HG03521 (cell line): ENCODE measurements at regions not wholly inside any gene's neighbourhood (a gene's known extent, or its start where the extent isn't known, plus 50 kb on each side); places are given as distances from the start of the nearest gene placed in this dataset.
A peak's percentile ranks its signal among the peaks of the same experiment; 100 is the strongest.
"Not testable (repeated sequence)": the region's sequence is repeated elsewhere in the genome, so short reads cannot be mapped to it uniquely, and the experiment has no call there.

Experiments
- ATAC-seq: cut with Tn5 transposase; IDR thresholded peaks from one replicate; pipeline ENCODE4 v1.9.1; 2021; ENCODE audit warnings: mild to moderate bottlenecking, moderate library complexity; ENCODE audit not compliant: unreplicated experiment

DNA sequence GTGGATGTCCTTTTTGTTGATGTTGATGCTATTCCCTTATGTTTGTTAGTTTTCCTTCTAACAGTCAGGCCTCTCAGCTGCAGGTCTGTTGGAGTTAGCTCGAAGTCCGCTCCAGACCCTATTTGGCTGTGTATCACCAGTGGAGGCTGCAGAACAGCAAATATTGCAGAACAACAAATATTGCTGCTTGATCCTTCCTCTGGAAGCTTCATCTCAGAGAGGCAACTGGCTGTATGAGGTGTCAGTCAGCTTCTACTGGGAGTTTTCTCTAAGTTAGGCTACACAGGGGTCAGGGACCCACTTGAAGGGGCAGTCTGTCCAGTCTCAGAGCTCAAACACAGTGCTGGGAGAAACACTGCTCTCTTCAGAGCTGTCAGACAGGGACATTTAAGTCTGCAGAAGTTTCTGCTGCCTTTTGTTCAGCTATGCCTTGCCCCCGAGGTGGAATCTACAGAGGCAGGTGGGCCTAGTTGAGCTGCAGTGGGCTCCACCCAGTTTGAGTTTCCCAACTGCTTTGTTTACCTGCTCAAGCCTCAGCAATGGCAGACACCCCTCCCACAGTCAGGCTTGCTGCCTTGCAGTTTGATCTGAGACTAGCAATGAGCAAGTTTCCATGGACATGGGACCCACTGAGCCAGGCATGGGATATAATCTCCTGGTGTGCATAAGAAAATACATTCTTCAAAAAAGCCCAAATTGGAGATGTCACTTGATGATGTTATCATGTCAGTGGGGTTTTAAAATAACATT lies 99.5 kb downstream of the KDM5D start:
- ATAC-seq, result no peak

DNA sequence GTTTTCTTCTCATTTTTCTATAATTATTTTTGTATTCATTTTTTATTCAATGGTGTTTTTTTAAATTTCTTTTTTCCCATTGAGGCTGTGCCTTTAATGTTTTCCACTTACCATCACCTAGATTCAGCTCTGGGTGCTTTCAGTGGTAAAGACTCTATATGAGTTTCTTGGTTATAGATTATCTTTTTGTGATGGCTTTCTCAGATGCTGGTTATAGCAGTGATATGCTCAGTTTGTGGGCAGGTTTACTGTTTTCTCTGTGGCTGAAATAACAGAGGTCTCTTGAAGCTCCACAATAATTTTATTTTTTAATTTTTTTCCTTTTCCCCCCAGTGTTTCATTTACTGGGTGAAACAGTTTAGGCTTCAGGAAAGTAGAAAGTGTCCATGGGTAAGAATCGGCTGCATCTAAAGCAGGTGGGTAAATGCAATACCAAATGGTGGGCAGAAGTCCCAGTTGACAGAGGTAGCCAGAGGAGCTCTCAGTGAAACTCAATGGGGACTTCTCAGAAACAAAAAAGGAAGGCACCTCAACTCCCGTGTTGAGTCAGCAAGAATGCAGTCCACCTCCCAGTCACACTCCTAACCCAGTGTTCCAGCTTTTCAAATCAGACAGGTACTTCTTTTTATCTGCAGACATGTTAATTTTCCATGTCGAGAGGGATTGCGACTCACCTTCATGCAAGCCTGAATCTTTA lies 106.7 kb downstream of the KDM5D start:
- peak; percentile 48 for ATAC-seq

DNA sequence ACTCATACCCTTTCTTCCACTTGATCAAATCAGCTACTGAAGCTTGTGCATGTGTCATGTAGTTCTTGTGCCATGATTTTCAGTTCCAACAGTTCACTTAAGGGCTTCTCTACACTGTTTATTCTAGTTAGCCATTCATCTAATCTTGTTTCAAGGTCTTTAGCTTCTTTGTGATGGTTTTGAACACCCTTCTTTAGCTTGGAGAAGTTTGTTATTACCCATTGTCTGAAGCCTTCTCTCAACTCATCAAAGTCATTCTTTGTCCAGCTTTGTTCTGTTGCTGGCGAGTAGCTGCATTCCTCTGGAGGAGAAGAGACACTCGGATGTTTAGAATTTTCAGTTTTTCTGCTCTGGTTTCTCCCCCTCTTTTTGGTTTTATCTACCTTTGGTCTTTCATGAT lies 115.6 kb downstream of the KDM5D start:
- no peak for ATAC-seq

DNA sequence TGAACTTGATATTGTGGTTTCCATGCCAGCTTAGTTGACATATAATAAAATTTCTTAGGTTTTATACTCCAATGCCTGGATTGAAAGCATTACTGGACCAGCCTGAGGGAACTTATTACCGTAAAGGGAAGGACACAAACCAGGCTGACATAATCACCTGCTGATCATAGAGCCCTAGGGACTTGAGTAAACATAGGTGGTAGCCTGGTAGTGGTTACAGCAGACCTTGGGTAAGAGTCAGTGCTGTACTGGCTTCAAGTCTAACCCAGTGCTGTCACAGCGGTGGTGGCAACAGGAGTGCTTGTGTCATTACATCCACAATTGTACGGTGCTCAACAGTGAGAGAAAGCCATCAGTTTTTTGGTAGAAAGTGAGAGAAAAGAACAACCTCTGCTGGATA lies 122.1 kb downstream of the KDM5D start:
- no peak for ATAC-seq

DNA sequence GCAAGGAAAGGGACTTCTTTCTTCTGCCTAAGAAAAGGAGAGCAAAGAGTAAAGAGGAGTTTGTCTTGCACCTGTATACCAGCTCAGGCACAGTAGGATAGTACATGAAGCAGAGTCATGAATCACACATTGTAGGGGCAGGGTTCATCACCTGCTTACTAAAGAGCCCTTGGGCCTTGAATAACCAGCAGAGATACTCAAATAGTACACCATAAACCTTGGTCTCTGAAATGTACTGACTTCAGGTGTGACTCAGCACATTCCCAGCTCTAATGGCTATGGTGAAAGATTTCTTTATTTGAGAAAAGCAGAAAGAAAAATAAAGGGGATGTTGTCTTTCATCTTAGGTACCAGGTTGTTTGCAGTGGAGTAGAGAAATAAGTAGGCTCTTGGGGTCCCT lies 122.8 kb downstream of the KDM5D start:
- no peak for ATAC-seq

DNA sequence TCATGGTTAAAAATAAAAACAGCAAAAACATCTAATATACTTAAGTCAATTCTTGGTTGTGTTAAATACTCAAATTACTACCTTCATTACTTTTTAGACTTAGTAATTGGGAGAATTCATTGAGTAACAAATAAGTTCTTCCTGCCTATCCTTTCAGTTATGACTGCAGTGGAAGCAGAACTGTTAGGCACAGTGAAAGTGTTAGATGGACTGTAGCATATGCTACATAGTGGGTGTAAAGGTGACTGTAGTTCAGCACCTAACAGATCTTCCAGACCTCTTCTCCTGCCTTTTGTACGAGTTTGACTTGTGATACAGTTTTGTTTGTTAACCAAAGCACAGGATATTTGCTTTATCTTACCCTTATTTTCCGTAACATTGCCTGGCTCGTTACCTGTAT lies 143.4 kb downstream of the KDM5D start:
- ATAC-seq, result no peak

DNA sequence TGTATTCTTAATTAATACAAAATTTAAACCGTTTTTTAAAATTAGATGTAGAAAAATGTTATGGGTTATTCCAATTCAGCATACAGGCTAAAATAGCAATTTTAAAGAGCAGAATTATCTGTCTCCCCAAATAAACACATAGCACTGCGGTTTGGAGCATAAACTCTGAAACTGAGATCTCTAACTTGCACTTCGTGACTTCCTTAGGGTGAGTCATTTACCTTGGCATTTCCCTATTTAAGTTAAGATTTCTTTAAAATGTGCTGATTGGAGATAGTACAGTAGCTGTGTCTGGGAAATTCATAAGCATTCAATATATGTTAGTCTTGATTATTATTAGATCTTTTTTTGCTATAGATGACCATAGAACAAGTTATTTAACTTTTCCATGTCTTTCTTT lies 143.8 kb downstream of the KDM5D start:
- no peak for ATAC-seq

DNA sequence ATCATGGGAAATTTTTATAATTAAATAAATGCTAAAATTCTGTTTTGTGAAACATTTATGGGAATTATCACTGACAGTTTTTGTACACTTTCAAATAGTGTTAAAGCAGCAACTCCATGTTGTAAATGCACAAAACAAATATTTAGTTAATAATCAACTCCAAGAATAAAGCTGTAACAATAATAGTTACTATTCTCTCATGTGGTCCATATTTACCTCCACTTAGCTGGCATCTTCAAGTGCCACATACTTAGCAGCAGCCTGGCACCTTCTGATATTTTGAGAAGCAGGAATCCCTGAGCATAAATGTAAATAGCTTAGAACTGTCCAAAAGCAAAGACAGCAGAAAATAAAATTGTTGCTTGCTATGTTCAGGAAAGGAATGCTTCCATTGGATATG lies 154.3 kb downstream of the KDM5D start:
- ATAC-seq, result no peak

DNA sequence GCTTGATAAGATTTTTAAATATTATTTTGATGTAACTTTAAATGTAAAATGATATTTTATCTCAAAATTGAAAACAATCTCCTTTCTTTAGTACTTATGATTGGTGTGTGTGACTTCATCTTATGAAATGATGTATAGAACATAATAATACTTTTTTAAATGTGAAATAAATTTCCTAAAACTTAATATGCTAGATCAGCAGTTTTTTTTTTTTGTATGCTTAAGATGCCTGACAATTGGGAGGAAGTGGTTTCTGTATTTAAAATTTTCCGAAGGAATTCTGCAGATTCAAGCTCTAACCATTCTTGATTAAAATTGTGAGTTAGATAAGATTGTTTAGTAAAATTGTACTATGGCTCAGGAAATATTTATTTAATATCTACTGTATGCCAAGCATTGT lies 154.9 kb downstream of the KDM5D start:
- ATAC-seq, result no peak

DNA sequence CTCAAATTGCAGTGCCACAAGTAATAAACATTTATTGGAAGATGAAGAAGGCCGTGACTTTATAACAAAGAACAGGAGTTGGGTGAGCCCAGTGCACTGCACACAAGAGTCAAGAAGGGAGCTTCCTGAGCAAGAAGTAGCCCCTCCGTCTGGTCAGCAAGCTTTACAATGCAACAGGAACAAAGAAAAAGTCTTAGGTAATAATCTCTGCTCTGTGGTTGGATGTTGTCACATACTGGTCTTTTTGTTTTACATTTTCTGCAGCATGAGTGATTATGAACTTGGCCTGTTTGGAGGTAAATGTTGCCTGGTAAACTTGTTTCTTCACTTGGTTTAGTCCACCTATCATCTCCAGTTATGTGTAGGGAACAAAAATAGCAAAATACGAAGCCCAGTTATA lies 157.2 kb downstream of the KDM5D start:
- ATAC-seq, result no peak

DNA sequence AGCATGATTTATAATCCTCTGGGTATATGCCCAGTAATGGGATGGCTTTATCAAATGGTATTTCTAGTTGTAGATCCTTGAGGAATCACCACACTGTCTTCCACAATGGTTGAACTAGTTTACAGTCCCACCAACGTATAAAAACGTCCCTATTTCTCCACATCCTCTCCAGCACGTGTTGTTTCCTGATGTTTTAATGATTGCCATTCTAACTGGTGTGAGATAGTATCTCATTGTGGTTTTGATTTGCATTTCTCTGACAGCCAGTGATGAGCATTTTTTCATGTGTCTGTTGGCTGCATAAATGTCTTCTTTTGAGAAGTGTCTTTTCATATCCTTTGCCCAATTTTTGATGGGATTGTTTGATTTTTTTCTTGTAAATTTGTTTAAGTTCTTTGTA lies 163.5 kb downstream of the KDM5D start:
- not testable (repeated sequence) for ATAC-seq

DNA sequence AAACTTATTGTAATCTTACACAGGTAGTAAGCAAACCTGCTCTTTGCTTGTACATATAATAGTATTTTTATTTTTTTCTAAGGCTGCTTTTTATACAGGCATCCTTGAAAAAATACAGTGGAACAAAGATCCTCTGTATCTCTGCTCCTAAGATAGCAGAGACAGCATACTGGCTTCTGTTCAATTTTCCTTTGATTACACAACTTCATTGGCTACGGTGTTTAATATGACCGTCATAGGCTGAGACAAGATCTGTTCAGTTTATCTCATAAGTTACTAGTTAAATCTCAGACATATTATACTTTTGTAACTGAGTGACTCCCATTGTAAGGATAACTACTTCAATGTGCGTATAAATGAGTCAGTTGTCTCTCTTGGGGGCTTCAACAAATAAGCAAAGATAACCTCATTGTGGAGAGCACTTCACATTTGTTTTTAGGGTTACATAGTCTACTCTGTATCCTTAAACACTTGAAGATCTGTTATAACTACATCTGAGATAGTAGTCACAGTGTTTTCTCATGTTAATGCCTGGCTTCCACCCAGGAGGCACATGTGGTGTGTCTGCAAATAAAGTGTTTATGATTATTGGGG lies 166.1 kb downstream of the KDM5D start:
- ATAC-seq, result no peak

DNA sequence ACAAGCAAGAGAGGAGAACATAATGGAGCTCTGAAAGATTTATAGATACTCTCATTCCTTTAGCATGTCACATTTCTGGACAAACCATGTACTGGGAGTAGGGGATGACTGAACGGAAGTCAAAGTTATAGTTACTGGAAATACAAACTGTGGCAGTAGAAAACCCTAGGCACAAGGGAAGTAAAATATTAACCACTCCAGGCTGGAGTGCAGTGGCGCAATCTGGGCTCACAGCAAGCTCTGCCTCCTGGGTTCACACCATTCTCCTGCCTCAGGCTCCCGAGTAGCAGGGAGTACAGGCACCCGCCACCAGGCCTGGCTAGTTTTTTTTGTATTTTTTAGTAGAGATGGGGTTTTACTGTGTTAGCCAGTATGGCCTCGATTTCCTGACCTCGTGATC lies 167.3 kb downstream of the KDM5D start:
- no peak for ATAC-seq

DNA sequence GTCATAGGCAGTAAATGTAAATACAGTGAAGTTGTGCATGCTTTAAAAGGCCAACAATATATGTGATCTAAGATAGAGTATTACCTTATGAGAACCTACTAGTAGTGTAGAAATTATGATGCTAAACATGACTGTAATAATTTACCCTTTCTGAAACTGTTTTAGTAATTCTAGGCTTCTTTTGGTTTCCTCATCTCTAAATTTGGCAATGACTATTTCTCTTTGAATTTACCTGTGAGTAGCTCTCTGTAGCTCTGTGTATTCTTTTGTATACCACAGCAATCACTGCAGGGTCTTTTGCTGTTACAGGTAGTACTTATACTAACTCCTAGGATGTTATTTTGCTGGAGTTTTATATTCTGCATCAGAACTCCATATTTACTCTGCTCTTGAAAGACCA lies 169.6 kb downstream of the KDM5D start:
- ATAC-seq, result no peak

DNA sequence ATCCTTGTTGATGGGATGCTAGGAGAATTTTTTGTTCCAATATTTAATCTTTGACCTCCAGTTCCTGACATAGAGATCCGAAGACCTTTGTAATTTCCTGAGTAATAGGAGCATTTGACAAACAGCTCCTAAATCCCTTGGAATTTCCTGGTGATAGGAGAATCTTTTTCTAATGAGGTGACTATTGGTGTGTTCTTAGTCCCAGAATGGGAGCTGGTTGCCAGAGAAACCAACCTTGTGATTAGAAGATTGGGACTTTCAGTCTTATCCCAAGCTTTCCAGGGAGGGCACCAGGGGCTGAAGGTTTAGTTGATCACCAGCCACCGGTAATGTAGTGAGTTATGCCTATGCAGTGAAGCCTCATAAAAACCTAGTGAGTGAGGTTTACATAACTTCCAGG lies 170.9 kb downstream of the KDM5D start:
- no peak for ATAC-seq

DNA sequence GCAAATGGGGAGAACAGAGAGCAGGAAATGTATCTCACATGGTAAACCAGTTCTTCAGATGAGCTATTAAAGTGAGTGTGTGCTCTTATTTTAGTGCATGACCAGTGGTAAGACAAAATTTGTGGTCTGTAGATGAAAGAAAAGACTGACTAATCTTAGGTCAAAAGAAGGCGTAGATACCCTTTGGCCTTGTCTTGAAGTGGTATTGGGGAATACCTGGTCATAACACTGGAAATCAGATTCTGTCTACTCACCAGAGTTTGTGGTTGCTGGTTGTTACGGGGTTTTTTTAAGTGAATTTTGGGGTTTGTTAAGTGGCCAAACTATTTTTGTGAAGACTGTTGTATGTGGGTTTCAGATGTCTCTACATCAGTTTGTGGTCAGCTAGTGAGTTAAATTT lies 173.5 kb downstream of the KDM5D start:
- peak; percentile 38 for ATAC-seq

DNA sequence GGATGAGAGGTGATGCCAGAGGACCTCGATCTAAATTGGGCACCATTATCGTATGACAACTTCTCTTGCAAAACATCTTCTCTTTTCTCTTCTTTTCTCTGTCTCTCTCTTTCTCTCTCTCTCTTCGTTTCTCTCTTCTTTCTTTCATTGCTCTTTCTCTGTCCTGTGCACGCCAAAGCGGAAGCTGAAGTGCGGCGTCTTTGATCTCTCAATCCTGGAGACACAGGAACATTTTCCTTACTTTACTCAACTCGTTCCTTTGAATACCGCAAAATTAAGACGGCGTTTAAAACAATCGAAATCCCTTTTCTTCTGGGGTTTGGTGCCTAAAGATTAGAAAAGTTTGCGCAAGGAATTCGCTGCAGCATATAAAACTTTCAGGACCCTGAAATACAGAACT lies 176.6 kb downstream of the KDM5D start:
- ATAC-seq, result no peak

DNA sequence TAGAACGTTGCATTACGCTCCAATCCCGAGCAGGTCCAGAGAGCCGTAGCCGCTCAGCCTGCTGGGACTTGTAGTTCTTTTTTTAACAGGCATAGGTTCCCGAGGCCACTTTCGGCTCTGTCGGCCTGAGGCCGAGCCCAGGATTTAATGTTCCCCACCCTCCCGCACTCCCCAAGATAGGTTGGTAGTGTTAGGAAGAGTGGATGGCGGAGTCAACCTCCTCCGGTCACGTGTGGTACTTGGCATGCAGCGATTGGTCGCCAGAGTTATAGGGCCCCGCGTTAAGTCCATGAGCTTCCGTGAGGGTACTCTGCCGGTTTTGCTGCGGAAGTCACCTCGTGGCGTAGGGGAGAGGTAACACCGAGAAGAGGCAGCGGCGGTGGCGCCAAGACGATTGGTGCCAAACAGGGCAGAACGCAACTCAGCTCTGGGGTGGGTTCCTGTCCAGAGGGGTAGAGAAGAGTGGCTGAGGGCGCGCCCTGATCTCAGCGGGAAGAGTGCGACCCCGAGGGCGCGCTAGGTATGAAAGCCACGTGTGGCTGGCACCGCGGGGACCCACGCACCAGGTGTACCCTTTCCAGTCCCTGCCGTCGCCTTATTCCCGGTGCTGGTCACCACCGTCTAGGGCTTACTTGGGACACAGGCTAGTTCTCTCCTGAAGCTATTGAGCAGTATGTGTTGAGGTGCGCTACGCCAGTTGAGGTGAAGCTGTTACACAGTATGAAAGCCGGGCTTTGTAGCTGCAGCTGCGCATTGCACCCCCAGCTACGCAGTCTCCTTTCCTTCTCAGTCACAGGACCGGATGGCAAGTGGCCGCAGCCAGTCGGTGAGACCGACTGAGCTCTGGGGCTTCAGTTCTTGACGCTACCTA lies 177.2 kb downstream of the KDM5D start:
- peak; percentile 63 for ATAC-seq

DNA sequence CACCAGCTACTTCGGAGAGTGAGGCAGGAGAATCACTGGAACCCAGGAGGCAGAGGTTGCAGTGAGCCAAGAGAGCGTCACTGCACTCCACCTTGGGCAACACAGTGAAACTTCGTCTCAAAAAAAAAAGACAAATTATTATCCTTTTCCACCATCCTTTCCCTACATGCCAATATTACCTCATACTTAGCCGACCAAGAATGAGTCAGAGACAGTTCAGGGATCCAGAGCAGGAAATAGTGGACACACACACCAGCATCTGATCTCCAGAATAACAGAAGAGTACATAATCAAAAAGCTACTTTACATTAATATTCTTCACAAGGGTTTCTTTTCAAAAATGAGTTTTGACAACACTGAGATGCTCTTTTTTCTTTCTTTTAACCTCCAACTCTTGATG lies 185.4 kb downstream of the KDM5D start:
- ATAC-seq, result no peak

DNA sequence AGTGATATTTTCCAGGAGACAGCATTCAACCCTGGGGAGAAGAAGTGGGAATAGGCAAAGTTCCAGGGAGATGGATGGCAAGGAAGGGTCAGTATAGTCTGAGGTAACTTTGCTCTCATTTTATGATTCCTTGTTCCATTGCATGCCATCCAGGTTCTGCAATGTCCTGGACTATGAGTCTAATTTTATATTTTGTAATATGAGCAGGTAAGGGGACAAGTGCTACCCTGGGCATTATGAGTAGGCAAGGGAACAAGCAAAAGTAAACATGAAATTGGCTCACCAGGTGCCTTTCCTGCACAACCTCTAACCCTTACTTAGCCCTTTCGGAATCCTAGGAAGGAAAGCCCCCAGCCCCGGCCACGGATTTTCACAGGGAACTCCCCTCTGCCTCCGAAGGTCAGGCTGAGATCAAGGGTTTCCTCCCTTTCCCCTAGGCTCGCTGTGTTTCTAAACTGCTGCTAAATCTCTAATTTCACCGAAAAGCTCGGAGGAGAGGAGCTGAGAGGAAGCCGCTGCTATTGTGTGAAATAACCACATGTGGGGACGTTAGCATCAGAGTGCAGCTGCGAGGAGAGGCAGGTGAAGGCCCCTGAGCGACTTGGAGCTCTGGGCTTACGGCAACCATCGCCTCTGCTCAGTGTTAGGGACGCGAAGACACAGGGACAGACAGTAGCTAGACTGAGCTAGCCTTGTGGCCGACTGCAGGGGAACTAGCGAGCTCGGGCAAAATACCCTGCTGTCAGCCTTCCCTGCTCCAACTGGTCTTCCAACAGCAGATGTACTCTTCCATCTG lies 194.7 kb downstream of the KDM5D start:
- ATAC-seq, result no peak
